Muscle of leg (tissue), 3 donors: ENCODE measurements at regions not wholly inside any gene's neighbourhood (a gene's known extent, or its start where the extent isn't known, plus 50 kb on each side); places are given as distances from the start of the nearest gene placed in this dataset.

Experiments used
- DNase-seq: peaks from one replicate; pipeline ENCODE4 v3.0.0; 2013
- H3K27ac ChIP-seq: one replicate; pipeline ENCODE4 v1.5.1; 2013; ENCODE audit warnings: mild to moderate bottlenecking, low read length, control low read depth
- H3K27me3 ChIP-seq: one replicate; pipeline ENCODE4 v1.6.1; 2013; ENCODE audit warnings: low read length; ENCODE audit not compliant: control insufficient read depth, insufficient read depth
- H3K36me3 ChIP-seq: one replicate; pipeline ENCODE4 v1.6.1; 2013; ENCODE audit warnings: low read length; ENCODE audit not compliant: control insufficient read depth, insufficient read depth
- H3K4me1 ChIP-seq: one replicate; pipeline ENCODE4 v1.6.1; 2013; ENCODE audit warnings: low read length; ENCODE audit not compliant: control insufficient read depth, insufficient read depth
- H3K4me3 ChIP-seq: one replicate; pipeline ENCODE4 v1.5.1; 2013; ENCODE audit warnings: low read length, control low read depth
- H3K9me3 ChIP-seq: replicated peaks from 2 replicates; pipeline ENCODE4 v1.6.1; 2013; ENCODE audit warnings: low read depth, low read length; ENCODE audit not compliant: control insufficient read depth
- WGBS: methylation state at CpG from one replicate; pipeline ENCODE4 v1.1.5; 2013; ENCODE audit warnings: missing lambda C conversion rate; ENCODE audit not compliant: insufficient coverage; 5-methylcytosine and 5-hydroxymethylcytosine counted together

DNA sequence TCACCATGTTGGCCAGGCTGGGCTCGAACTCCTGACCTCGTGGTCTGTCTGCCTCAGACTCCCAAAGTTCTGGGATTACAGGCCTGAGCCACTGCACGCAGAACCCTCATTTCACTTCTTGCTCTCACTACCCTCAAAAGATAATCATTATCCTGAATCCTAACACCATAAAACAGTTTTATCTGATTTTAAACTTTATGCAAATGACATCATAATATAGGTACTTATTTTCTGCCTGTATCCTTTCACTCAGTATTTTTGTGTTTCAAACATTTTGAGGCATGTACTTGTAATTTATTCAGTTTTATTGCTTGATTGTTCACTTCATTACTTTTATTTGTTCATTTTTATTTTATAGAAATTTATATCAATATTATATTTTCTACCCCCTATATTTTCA lies 719.2 kb upstream of the ARRDC3 start:
- Histone ChIP-seq H3K4me1 (no peaks in the 10 kb centered on the region), H3K27me3 (no peaks in the 10 kb centered on the region), H3K9me3 (no peaks in the 10 kb centered on the region), H3K27ac (no peak overlapping the region), H3K36me3 (no peaks in the 10 kb centered on the region), H3K4me3 (no peak overlapping the region)
- WGBS = 87% methylated on average over 2 of the region's 3 CpGs
- DNase-seq = no peak

GRCh38 chr5:92092239-92092638 lies 709.1 kb upstream of the ARRDC3 start:
- Histone ChIP-seq H3K9me3 (no peaks in the 10 kb centered on the region), H3K4me1 (no peaks in the 10 kb centered on the region), H3K4me3 (no peak overlapping the region), H3K27me3 (no peaks in the 10 kb centered on the region), H3K36me3 (no peaks in the 10 kb centered on the region), H3K27ac (no peak overlapping the region)
- no peak for DNase-seq
- 50% methylated on average over 1 of the region's 1 CpG for WGBS

DNA sequence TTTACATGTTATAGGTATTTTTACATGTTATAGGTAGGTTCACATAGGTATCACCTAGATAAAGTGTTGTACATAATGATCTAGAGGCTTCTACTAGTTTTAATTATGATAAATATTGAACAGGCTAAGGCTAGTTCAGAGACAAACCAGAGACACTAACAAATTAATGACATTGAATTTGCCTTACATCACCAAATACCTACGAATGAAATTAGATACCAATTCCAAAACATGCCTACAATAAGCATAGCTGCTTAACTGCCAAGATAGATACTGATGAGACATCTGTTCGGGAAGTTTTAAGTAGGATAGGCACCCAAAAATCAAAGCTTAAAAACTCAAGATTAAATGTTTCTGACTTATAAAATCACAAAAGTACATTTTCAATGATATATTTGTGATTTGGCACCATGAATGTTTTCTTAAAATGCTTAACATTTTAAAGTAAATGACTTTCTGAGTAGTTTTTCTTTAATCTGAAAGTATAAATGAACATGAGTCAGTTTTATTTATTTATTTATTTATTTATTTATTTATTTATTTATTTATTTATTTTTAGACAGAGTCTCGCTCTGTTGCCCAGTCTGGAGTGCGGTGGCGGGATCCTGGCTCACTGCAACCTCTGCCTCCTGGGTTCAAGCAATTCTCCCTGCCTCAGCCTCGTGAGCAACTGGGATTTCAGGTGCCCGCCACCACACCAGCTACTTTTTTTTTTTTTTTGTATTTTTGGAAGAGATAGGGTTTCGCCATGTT lies 703.1 kb upstream of the ARRDC3 start:
- Histone ChIP-seq H3K4me1 (no peaks in the 10 kb centered on the region), H3K36me3 (no peaks in the 10 kb centered on the region), H3K27ac (no peak overlapping the region), H3K9me3 (no peaks in the 10 kb centered on the region), H3K4me3 (no peak overlapping the region), H3K27me3 (no peaks in the 10 kb centered on the region)
- no peak for DNase-seq
- 90% methylated on average over 2 of the region's 8 CpGs for WGBS

- DNase-seq = peak; percentile 11
- no peak overlapping the region for H3K27ac ChIP-seq
- H3K9me3 ChIP-seq = no peaks in the 10 kb centered on the region
- no peak overlapping the region for H3K4me3 ChIP-seq
- no peaks in the 10 kb centered on the region for H3K36me3 ChIP-seq
- WGBS = 96% methylated on average over 4 of the region's 7 CpGs
- no peaks in the 10 kb centered on the region for H3K4me1 ChIP-seq
- no peaks in the 10 kb centered on the region for H3K27me3 ChIP-seq
Observed at GRCh38 chr5:92081958-92082712, 699.0 kb upstream of the ARRDC3 start.

- H3K4me1 ChIP-seq = no peaks in the 10 kb centered on the region
- DNase-seq = no peak
- 67% methylated on average over 1 of the region's 2 CpGs for WGBS
- H3K27ac ChIP-seq = no peak overlapping the region
- H3K36me3 ChIP-seq = no peaks in the 10 kb centered on the region
- no peaks in the 10 kb centered on the region for H3K9me3 ChIP-seq
- no peaks in the 10 kb centered on the region for H3K27me3 ChIP-seq
- H3K4me3 ChIP-seq = no peak overlapping the region
Observed at GRCh38 chr5:92070786-92071185, 687.7 kb upstream of the ARRDC3 start.

DNA sequence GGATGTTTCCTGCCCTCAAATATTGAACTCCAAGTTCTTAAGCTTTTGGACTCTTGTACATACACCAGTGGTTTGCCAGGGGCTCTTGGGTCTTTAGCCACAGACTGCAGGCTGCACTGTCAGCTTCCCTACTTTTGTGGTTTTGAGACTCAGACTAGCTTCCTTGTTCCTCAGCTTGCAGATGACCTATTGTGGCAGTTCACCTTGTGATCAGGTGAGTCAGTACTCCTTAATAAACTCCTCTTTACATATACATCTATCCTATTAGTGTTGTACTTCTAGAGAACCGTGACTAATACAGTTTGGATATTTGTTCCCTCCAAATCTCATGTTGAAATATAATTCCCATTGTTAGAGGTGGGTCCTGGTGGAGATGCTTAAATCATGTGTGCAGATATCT lies 681.9 kb upstream of the ARRDC3 start:
- Histone ChIP-seq H3K36me3 (no peaks in the 10 kb centered on the region), H3K4me3 (no peak overlapping the region), H3K27ac (no peak overlapping the region), H3K4me1 (no peaks in the 10 kb centered on the region), H3K27me3 (no peaks in the 10 kb centered on the region), H3K9me3 (peaks cover 5% of the 10 kb centered on the region)
- no CpG with 5 or more reads among the region's 1 CpG for WGBS
- no peak for DNase-seq

DNA sequence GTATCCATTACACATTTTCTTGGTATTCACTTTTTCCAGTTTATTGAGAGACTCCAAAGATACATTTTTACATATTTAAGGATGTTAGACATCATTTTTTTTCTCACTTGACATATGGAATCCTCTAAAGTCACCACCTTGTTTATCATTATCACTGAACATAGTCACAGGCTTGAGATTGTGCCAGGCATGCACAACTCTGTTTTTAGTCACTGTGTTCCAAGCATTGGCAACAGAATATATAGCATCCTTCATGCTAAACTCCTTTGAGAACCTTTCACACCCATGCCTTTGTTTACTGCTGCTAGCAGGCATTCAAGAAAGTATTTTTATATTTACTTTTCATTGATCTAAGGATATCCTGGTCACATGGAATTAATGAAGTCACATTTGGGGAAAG lies 668.6 kb upstream of the ARRDC3 start:
- Histone ChIP-seq H3K4me3 (no peak overlapping the region), H3K9me3 (peaks cover 4% of the 10 kb centered on the region), H3K4me1 (no peaks in the 10 kb centered on the region), H3K27ac (no peak overlapping the region), H3K27me3 (no peaks in the 10 kb centered on the region), H3K36me3 (no peaks in the 10 kb centered on the region)
- DNase-seq = no peak

- no peak for DNase-seq
- no peaks in the 10 kb centered on the region for H3K27me3 ChIP-seq
- no peak overlapping the region for H3K4me3 ChIP-seq
- H3K36me3 ChIP-seq = no peaks in the 10 kb centered on the region
- peaks cover 4% of the 10 kb centered on the region for H3K9me3 ChIP-seq
- no peak overlapping the region for H3K27ac ChIP-seq
- WGBS = no CpG with 5 or more reads among the region's 2 CpGs
- H3K4me1 ChIP-seq = no peaks in the 10 kb centered on the region
Observed at GRCh38 chr5:92050970-92051369, 667.9 kb upstream of the ARRDC3 start.

DNA sequence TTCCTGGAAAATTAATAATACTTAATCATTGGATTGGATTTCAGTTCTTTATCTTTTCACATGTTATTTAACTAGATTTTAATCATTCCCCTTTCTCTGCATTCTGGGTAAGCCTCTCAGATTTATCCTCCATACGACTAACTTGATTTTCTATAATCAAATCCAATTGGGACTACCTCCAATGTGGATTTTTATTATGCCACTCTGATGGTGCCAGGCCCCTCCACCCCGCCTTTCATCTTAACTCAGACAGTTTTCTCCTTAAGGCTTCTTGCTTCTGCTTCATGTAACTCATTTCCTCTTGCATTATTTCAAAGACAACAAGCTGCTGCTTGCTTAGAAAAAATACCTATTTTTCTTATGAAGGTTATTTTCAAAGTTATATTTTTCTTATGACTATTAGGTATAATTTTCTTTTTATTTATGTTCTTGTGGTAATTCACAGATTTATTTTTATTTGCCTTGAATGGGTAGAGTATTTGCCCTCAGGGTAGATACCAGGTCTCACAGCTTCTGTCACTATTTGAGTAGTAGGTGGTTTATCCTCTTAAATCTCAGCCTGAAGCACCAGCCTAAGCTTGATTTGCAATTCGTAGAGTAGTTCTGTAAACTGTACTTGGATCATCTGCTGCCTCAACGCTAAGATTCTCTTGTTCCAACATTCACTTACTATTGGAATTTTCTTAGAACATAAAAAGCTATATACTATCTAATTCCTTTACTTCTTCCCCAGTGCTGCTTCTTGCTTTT lies 659.0 kb upstream of the ARRDC3 start:
- Histone ChIP-seq H3K27ac (no peak overlapping the region), H3K36me3 (no peaks in the 10 kb centered on the region), H3K4me3 (no peak overlapping the region), H3K4me1 (no peaks in the 10 kb centered on the region), H3K27me3 (no peaks in the 10 kb centered on the region), H3K9me3 (no peaks in the 10 kb centered on the region)
- DNase-seq = no peak
- 55% methylated on average over 2 of the region's 4 CpGs for WGBS

- Histone ChIP-seq H3K4me3 (no peak overlapping the region), H3K9me3 (no peaks in the 10 kb centered on the region), H3K36me3 (no peaks in the 10 kb centered on the region), H3K27me3 (no peaks in the 10 kb centered on the region), H3K4me1 (no peaks in the 10 kb centered on the region), H3K27ac (no peak overlapping the region)
- WGBS = 50% methylated on average over 1 of the region's 1 CpG
- DNase-seq = peak; percentile 54
Observed at GRCh38 chr5:92041206-92041605, 658.1 kb upstream of the ARRDC3 start.
